ENCODE measurements at regions not wholly inside any gene's neighbourhood (a gene's known extent, or its start where the extent isn't known, plus 50 kb on each side); places are given as distances from the start of the nearest gene placed in this dataset.

DNA sequence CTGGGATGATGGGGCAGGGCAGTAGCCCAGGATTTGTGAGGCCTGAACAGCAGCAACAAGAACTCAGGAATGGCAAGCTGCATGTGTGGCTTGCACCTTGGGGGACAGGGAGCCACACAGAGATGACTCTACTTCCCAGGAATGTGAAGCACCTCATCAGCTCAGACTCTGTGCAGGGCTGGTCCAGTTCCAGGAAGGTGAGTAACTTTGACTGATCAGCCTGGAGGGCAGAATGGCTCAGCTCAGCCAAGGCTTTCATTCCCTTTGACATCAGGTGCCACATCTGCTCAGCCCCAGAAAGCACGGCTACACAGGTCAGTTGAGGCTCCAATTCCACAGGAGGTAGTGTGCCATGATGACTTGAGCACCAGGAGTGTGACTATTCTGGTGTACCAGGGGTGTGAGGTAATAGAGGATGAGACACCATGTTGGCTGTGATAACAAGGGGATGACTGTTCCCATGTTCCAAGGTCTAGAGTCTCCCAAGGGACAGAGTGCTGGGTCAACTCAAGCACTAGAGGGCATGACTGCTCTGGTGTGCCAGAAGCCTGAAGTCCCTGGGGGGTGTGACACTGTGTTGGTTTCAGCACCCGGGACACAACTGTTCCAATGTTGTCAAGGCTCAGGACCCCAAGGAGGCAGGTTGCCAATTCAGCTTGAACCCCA, 625.8 kb upstream of the ADGRL2 start:
- Mint-ChIP-seq H3K27ac (no peak overlapping the region), H3K9me3 (peaks cover 0 to 29% of the 10 kb centered on the region in 2 donors), H3K36me3 (no peaks in the 10 kb centered on the region)
- no peak for ATAC-seq
- no peak for DNase-seq (ENCODE audit: low spot score in 2 of 2)

DNA sequence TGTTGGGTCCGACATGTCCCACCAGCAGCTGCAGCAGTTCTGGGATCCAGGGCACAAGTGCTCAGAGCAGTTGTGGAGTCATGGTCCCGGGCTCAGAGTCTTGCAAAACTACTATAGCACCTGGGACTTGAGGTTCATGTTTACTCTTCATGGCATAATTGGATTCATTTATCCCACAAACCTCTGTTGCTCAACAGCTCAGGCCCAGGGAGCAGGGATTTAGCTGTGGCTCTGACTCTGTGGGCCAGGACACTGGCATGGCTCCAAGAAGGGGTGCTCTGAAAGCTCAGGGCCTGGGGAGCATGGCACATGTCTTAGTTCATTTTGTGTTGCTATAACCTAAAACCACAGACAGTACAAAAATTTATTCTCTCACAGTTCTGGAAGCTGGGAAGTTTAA, 626.7 kb upstream of the ADGRL2 start:
- no peak for ATAC-seq
- no peak for DNase-seq (ENCODE audit: low spot score in 2 of 2)
- peaks cover 0 to 35% of the 10 kb centered on the region in 2 donors for H3K9me3 Mint-ChIP-seq
- no peaks in the 10 kb centered on the region for H3K36me3 Mint-ChIP-seq
- no peak overlapping the region for H3K27ac Mint-ChIP-seq

DNA sequence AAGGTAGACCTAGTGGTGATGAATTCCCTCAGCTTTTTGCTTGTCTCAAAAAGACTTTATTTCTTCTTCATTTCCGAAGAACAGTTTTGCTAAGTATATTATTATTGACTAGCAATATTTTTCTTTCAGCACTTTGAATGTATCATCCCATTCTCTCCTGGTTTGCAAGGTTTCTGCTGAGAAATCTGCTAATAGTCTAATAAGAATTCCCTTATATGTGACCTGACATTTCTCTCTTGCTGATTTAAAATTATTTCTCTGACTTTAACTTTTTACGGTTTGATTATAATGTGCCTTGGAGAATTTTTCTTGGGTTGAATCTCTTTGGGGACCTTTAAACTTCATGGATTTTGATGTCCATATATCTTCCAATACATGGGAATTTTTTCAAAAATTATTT, 628.3 kb upstream of the ADGRL2 start:
- ATAC-seq (no peak), DNase-seq (ENCODE audit: low spot score in 2 of 2) (no peak)
- Mint-ChIP-seq H3K36me3 (no peaks in the 10 kb centered on the region), H3K9me3 (peaks cover 0 to 33% of the 10 kb centered on the region in 2 donors), H3K27ac (no peak overlapping the region)

DNA sequence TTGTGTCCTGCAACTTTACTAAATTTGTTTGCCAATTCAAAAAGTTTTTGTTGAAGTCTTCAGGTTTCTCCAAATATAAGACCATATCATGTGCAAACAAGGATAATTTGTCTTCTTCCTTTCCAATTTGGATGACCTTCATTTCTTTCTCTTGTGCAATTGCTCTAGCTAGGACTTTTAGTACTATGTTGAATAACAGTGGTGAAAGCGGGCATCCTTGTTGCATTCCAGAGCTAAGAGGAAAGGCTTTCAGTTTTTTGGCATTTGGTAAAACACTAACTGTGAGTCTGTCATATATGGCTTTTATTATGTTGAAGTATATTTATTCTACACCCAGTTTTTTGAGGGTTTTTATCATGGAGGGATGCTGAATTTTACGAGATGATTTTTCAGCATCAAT, 630.0 kb upstream of the ADGRL2 start:
- Mint-ChIP-seq H3K27ac (no peak overlapping the region), H3K9me3 (peaks cover 0 to 34% of the 10 kb centered on the region in 2 donors), H3K36me3 (no peaks in the 10 kb centered on the region)
- no peak for ATAC-seq
- no peak for DNase-seq (ENCODE audit: low spot score in 2 of 2)

DNA sequence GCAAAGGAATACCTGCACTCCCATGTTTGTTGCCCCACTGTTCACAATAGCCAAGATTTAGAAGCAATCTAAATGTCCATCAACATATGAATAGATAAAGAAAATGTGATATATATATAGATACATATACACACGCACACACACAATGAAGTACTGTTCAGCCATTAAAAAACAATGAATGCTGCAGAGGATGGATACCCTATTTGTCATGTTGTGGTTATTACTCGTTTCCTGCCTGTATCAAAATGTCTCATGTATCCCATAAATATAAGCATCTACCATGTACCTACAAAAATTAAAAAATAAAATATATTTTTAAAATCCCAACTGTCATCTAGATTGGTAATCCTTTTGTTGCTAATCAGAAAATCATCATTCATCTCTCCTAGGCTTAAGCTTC, 634.8 kb upstream of the ADGRL2 start:
- Mint-ChIP-seq H3K27ac (no peak overlapping the region), H3K9me3 (peaks cover 6 to 30% of the 10 kb centered on the region in 2 donors), H3K36me3 (no peaks in the 10 kb centered on the region)
- no peak for ATAC-seq
- no peak for DNase-seq (ENCODE audit: low spot score in 2 of 2)

DNA sequence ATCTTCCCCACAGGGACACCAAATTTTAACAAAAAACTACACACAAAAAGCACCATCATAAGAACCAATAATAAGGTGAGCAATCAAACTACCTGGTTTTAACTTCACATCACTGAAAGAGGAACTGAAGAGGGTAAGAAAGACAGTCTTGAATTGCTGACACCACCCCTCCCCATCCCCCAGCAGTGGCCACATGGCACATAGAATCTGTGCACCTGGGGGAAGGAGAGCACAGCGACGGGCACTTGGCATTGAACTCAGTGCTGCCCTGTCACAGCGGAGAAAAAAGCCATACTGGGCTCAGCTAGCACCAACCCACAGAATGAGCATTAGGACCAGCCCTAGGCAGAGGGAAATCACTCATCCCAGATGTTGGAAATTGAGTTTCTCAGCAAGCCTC, 640.0 kb upstream of the ADGRL2 start:
- no peak for DNase-seq (ENCODE audit: low spot score in 2 of 2)
- H3K27ac Mint-ChIP-seq: no peak overlapping the region
- no peaks in the 10 kb centered on the region for H3K36me3 Mint-ChIP-seq
- ATAC-seq: no peak
- H3K9me3 Mint-ChIP-seq: peaks cover 9 to 16% of the 10 kb centered on the region in 2 donors

DNA sequence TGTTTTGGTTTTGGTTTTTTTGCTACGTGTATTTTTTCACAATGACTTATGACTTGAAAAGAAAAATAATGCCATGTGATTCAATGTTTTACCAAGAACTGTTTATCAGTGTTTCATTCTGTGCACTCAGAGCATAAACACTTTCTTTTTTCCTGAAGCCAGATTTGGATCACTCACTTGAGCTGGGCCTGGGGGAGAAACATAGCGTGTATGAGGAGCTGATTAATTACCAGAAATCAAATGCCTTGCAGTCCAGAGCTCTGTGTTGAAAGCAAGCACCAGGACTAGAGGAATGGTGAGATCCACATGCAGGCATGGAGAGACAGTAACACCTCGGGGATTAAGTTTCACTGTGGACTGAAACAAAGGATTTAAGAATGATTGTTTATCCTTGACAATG, 642.1 kb upstream of the ADGRL2 start:
- Mint-ChIP-seq H3K36me3 (no peaks in the 10 kb centered on the region), H3K9me3 (peaks cover 6 to 11% of the 10 kb centered on the region in 2 donors), H3K27ac (no peak overlapping the region)
- ATAC-seq (no peak), DNase-seq (ENCODE audit: low spot score in 2 of 2) (no peak)

DNA sequence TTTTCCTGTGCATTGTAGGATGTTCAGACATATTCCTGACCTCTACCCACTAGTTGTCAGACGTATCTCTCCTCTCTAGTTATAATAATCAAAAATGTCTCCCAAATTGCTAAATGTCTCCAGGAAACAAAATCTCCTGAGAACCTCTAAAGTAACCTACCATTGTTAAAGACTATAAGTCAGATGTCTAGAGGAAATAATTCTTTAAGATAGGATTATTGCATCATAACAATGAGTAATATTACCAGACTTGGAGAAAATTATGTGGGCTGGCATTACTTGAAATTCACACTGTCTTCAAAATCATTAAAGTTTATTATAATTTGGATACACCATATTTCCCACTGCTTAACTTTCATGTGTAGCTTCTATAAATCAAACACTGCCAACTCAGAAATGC, 643.0 kb upstream of the ADGRL2 start:
- no peak for DNase-seq (ENCODE audit: low spot score in 2 of 2)
- peaks cover 6 to 14% of the 10 kb centered on the region in 2 donors for H3K9me3 Mint-ChIP-seq
- no peak for ATAC-seq
- H3K36me3 Mint-ChIP-seq: no peaks in the 10 kb centered on the region
- H3K27ac Mint-ChIP-seq: no peak overlapping the region

DNA sequence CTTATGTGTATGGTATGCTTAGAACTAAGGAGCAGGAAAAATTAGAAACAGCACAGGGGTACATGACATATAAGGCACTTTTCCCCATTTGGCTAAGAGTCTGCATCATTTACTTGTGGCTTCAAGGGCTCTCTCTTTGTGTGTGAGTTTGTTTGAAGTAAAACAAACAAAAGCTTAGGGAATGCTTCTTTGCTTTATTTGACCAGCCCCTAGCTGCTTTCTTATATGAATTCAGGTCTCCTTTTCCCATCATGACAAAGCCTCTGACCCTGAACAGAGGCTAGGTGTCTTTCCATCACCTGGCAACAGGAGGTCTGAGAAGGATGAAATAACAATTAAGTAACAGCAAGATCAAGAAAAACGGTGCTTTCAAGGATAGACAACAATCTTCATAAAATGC, 643.8 kb upstream of the ADGRL2 start:
- ATAC-seq (no peak), DNase-seq (ENCODE audit: low spot score in 2 of 2) (no peak)
- Mint-ChIP-seq H3K9me3 (peaks cover 3 to 12% of the 10 kb centered on the region in 2 donors), H3K36me3 (no peaks in the 10 kb centered on the region), H3K27ac (no peak overlapping the region)

DNA sequence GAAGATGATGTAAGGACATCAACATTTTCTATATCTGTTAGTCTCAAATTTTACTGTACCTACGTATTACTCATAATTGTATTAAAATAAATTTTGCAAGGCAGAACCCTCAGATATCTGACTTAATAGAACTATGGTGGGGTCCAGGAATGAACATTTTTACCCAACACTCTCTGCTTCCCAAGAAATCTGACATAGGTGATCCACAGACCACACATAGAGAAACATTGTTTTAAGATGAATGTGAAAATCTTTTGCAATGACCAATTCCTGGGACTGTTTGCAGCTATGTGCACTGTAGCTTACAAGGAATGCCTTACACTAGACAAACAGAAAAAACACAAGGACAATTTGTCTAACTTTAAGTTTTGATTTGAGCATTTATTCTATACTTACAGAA, 645.6 kb upstream of the ADGRL2 start:
- no peak overlapping the region for H3K27ac Mint-ChIP-seq
- no peak for ATAC-seq
- no peak for DNase-seq (ENCODE audit: low spot score in 2 of 2)
- no peaks in the 10 kb centered on the region for H3K36me3 Mint-ChIP-seq
- H3K9me3 Mint-ChIP-seq: peaks cover 6 to 12% of the 10 kb centered on the region in 2 donors

DNA sequence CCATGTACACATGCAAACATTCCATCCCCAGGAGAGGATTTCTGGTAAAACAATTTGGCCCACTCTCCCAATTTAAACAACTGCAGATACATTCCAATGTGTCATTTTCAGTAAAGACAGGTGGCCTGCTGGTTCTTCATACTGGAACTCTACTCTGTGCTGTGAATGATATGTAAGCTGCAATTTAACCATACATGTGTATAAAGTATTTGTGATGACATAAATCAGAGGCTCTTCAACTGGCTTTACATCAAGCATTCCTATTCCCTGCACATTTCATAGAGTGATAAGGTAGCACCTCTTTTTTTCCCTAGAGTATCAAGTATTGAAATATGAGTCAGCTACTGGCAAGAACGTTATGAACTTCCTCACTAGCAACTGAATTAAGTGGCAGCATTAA, 649.5 kb upstream of the ADGRL2 start:
- Mint-ChIP-seq H3K9me3 (peaks cover 14 to 21% of the 10 kb centered on the region in 2 donors), H3K27ac (no peak overlapping the region), H3K36me3 (peaks cover 0 to 6% of the 10 kb centered on the region in 2 donors)
- no peak for ATAC-seq
- no peak for DNase-seq (ENCODE audit: low spot score in 2 of 2)

DNA sequence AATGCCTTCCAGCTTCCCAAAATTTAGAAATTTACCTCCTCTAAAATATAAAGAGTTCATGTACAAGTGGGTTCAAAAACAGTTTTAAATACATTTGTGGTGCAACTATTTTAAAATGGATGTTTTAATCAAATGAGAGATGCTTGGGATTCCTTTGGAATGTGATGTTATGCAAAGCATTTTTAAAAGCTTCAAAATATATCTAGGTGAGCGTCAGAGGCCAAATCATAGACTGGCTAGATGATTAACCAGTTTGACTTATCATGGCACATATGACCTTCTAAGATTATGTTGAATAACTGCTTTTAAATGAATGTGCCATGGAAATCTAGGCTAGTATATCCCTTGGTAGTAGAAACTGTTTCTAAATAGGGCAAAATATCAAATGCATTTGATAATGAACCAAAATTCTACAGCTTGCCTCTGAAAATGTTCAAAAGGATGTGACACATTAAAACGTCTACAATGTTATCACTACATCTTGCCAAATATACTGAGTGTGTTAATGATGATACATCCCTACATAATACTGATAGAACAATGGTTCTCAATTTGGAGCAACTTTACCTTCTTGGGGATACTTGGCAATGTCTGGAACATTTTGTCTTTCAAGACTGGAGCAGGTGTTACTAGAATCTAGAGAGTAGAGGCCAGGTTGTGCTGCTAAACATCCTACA, 650.9 kb upstream of the ADGRL2 start:
- Mint-ChIP-seq H3K9me3 (peaks cover 14 to 21% of the 10 kb centered on the region in 2 donors), H3K27ac (no peak overlapping the region), H3K36me3 (peaks cover 0 to 6% of the 10 kb centered on the region in 2 donors)
- ATAC-seq: no peak
- no peak for DNase-seq (ENCODE audit: low spot score in 2 of 2)

DNA sequence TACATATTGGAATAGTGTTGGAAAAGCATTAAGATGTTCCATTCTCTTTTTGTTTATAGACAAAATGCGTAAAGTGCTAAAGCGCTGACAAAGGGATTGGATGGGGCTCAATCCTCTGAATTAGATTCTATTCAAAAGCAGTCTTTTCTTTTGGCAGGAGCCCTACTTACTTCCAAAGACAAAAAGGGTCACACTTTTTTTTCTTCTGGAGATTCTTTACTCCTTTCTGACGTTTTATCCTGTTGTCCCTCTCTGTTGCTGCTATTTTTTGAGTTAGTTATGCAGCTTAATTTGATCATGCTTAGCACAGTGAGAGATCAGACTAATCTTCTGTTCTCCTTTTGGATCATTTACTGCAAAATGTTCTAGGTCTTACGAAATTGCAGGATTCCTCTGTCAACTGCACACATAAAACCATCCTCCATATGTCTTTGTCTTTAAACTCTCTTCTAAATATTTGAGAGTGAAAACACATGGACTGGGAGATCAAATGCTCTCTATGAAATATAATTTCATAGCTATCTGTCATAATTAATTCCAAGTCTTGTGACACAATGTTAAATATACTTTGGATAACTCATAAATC, 656.4 kb upstream of the ADGRL2 start:
- peaks cover 0 to 6% of the 10 kb centered on the region in 2 donors for H3K36me3 Mint-ChIP-seq
- ATAC-seq (no peak), DNase-seq (ENCODE audit: low spot score in 2 of 2) (no peak)
- peaks cover 7 to 12% of the 10 kb centered on the region in 2 donors for H3K9me3 Mint-ChIP-seq
- H3K27ac Mint-ChIP-seq: no peak overlapping the region

DNA sequence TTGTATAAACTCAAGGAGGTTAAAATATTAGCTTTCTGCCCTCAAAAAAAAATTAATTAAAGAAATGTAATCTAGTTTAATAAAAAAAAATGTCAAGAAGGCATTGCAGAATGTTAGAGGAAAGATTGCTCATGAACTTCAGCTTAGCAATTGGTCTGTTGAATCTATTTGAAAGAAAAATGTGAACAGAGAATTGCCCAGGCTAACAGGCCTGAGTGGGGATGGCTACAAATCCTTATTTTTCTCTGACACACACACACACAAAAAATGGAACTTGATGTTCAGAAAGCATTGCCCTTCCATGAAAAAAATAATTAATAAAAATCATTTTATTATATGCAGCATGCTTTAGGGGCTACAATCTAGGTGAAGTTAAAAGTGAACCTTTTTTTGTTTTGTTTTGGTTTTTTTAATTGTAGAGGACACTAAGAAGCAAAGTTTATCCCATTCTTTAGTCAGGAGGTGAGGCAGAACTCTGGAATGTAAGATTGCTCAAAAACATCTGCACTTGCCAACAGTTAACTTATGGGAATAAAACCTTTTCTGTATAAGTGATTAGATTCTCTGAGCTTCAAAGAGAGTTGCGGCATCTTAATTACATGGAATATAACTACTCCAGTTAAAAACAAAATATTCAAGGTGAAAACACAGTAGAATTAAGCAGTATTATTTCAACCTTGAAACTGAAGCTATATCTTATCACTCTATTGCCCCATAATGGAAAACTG, 658.5 kb upstream of the ADGRL2 start:
- ATAC-seq (no peak), DNase-seq (ENCODE audit: low spot score in 2 of 2) (no peak)
- Mint-ChIP-seq H3K27ac (no peak overlapping the region), H3K36me3 (no peaks in the 10 kb centered on the region), H3K9me3 (peaks cover 3 to 8% of the 10 kb centered on the region in 2 donors)

DNA sequence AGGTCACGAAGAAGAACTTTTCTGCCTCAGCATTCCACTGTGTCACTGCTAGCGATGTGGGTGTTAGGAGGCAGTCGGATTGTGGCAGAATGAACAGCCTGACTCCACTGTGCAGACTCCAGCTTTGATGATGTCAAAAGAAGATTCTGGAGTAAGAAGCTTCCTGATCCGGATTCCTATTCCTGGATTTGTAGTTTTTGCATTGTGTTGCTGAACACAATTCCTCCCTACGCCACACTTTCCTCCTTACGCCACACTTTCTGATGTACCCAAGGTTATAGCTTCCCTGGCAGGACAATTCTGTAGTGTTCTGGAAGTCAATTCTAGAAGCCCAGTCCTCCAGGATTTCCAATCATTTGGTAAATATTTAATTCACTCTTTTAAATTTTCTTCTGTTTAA, 665.2 kb upstream of the ADGRL2 start:
- Mint-ChIP-seq H3K9me3 (peaks cover 8 to 10% of the 10 kb centered on the region in 2 donors), H3K36me3 (no peaks in the 10 kb centered on the region), H3K27ac (no peak overlapping the region)
- DNase-seq (ENCODE audit: low spot score in 2 of 2) (no peak), ATAC-seq (no peak)

DNA sequence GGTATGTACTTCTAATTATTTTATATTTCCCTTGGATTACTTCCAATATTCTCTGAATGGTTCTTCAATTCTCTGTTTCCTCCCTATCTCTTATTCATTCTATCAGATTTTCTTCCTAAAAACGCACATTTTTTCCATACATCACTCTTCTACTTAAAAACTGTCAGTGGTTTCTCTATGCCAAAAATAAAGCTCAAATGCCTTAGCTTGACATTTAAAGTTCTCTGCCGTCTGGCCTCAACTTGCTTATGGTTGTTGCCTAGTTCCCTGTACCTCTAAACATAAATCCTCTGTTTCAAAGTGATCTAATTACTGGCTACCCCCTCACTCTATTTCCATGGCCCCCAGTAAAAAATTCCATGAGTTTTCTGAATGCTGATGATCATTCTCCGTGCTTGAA, 671.0 kb upstream of the ADGRL2 start:
- no peak for DNase-seq (ENCODE audit: low spot score in 2 of 2)
- H3K27ac Mint-ChIP-seq: no peak overlapping the region
- peaks cover 9 to 17% of the 10 kb centered on the region in 2 donors for H3K9me3 Mint-ChIP-seq

DNA sequence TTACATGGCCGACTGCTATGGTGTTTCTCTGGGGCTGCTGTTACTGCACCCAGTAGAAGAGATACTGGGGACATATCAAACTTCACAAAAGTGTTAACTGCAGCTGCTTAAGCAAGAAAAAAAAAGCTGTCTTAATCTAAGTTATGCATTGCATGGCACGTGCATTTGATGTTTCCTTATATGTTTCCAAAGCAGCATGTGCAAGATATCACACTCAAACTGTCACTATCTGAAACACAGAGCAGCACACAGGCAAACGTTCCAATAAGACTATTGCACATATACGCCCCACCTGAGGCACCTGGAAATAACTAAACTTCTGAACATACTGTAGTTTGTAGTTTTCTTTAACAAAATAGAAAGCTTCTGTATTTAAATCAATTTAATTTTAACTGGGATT, 671.4 kb upstream of the ADGRL2 start:
- peaks cover 9 to 17% of the 10 kb centered on the region in 2 donors for H3K9me3 Mint-ChIP-seq
- no peak for DNase-seq (ENCODE audit: low spot score in 2 of 2)

More for the DNA sequence above, 671.0 kb upstream of the ADGRL2 start:
- ATAC-seq: no peak
- no peaks in the 10 kb centered on the region for H3K36me3 Mint-ChIP-seq

More for the DNA sequence above, 671.4 kb upstream of the ADGRL2 start:
- Mint-ChIP-seq H3K27ac (no peak overlapping the region), H3K36me3 (no peaks in the 10 kb centered on the region)
- no peak for ATAC-seq

Measured in activated naive CD4-positive, alpha-beta T cell treated with anti-CD3 and anti-CD28 coated beads, Interleukin-2, amount 50 U/mL, for 72 hours (primary cell).